Stromal cell of bone marrow (primary cell): ENCODE measurements at regions not wholly inside any gene's neighbourhood (a gene's known extent, or its start where the extent isn't known, plus 50 kb on each side); places are given as distances from the start of the nearest gene placed in this dataset.
"Not testable (repeated sequence)": the region's sequence is repeated elsewhere in the genome, so short reads cannot be mapped to it uniquely, and the experiment has no call there.

Experiments
- DNase-seq: peaks from one replicate; pipeline ENCODE4 v3.0.0-alpha.2; 2012; ENCODE audit warnings: low read depth

- DNase-seq = no peak
Observed at GRCh38 chr7:65317372-65317771, 56.3 kb upstream of the ZNF92 start.

- no peak for DNase-seq
Observed at GRCh38 chr7:65310761-65311160, 62.9 kb upstream of the ZNF92 start.

GRCh38 chr7:65308300-65308678 lies 65.4 kb upstream of the ZNF92 start:
- no peak for DNase-seq

- no peak for DNase-seq
Observed at GRCh38 chr7:65307651-65308299, 65.9 kb upstream of the ZNF92 start.

GRCh38 chr7:65304175-65304574 lies 69.5 kb upstream of the ZNF92 start:
- no peak for DNase-seq

- DNase-seq = no peak
Observed at GRCh38 chr7:65302883-65303282, 70.8 kb upstream of the ZNF92 start.

GRCh38 chr7:65301007-65301406 lies 72.6 kb upstream of the ZNF92 start:
- DNase-seq = no peak

- DNase-seq = no peak
Observed at GRCh38 chr7:65295409-65295808, 78.2 kb upstream of the ZNF92 start.

GRCh38 chr7:65290340-65290739 lies 83.3 kb upstream of the ZNF92 start:
- not testable (repeated sequence) for DNase-seq

- DNase-seq = no peak
Observed at GRCh38 chr7:65287023-65287422, 86.6 kb upstream of the ZNF92 start.

- DNase-seq = no peak
Observed at GRCh38 chr7:65285906-65286864, 87.5 kb upstream of the ZNF92 start.

- not testable (repeated sequence) for DNase-seq
Observed at GRCh38 chr7:65285241-65285640, 88.4 kb upstream of the ZNF92 start.

- DNase-seq = no peak
Observed at GRCh38 chr7:65279795-65280194, 93.9 kb upstream of the ZNF92 start.

GRCh38 chr7:65276822-65277221 lies 96.8 kb upstream of the ZNF92 start:
- DNase-seq = no peak

- not testable (repeated sequence) for DNase-seq
Observed at GRCh38 chr7:65271502-65271901, 102.2 kb upstream of the ZNF92 start.

GRCh38 chr7:65269150-65269856 lies 104.4 kb upstream of the ZNF92 start:
- no peak for DNase-seq

GRCh38 chr7:65268782-65269149 lies 104.9 kb upstream of the ZNF92 start:
- DNase-seq = no peak

- DNase-seq = no peak
Observed at GRCh38 chr7:65265933-65266519, 107.6 kb upstream of the ZNF92 start.

- no peak for DNase-seq
Observed at GRCh38 chr7:65264258-65264657, 109.4 kb upstream of the ZNF92 start.

- not testable (repeated sequence) for DNase-seq
Observed at GRCh38 chr7:65260673-65261072, 113.0 kb upstream of the ZNF92 start.

GRCh38 chr7:65259864-65260525 lies 113.7 kb upstream of the ZNF92 start:
- DNase-seq = not testable (repeated sequence)

- DNase-seq = no peak
Observed at GRCh38 chr7:65254061-65254460, 119.6 kb upstream of the ZNF92 start.
